ENCODE measurements at regions not wholly inside any gene's neighbourhood (a gene's known extent, or its start where the extent isn't known, plus 50 kb on each side); places are given as distances from the start of the nearest gene placed in this dataset.

GRCh38 chr7:21067216-21067615 is 280.5 kb upstream of the SP8 start:
- Histone ChIP-seq H3K4me3 (replicated peaks in 1 of 3; ENCODE audit: insufficient read depth in 1 of 3, low read depth in 1 of 3, low read length in 3 of 3) (no peak overlapping the region), H4K20me1 (replicated peaks; ENCODE audit: control insufficient read depth, extremely low read depth, insufficient read depth, low read length) (no peaks in the 10 kb centered on the region), H3K4me1 (ENCODE audit: control insufficient read depth, extremely low read depth, insufficient read depth, low read length) (no peaks in the 10 kb centered on the region), H3K9me1 (replicated peaks; ENCODE audit: control insufficient read depth, extremely low read depth, insufficient read depth, low read length) (no peaks in the 10 kb centered on the region), H3K36me3 (ENCODE audit: control insufficient read depth in 2 of 2, extremely low read depth in 1 of 2, insufficient read depth in 2 of 2, low read length in 2 of 2) (no peaks in the 10 kb centered on the region), H3K4me2 (ENCODE audit: insufficient read depth, low read length) (no peak overlapping the region), H3K9me3 (replicated peaks; ENCODE audit: control insufficient read depth, insufficient read depth, low read length) (no peaks in the 10 kb centered on the region), H3K79me2 (ENCODE audit: control insufficient read depth, insufficient read depth, low read length) (no peaks in the 10 kb centered on the region), H3K9ac (replicated peaks; ENCODE audit: extremely low read depth, insufficient read depth, low read length) (no peak overlapping the region), H3K27ac (ENCODE audit: insufficient read depth, low read depth, low read length) (no peak overlapping the region), H2AFZ (ENCODE audit: low read depth, low read length) (no peak overlapping the region), H3K27me3 (ENCODE audit: control insufficient read depth in 2 of 2, insufficient read depth in 2 of 2, low read length in 2 of 2) (no peaks in the 10 kb centered on the region)
- FAIRE-seq (no peak), DNase-seq (ENCODE audit: low read depth, low spot score) (no peak)
- no TSS peak for BruUV-seq (replicated peaks)
- dilution Hi-C loops (cut with MboI; ENCODE audit: extremely low pct_ligation_motif_present, low sequenced_read_pairs) (no loop called here), intact Hi-C loops (cut with micrococcal nuclease) (no loop called here)
- ChIA-PET CTCF (no interaction called here), POLR2A (no interaction called here)
- TF ChIP-seq MAX (IDR thresholded peaks at IDR 0.05; ENCODE audit: insufficient read depth, insufficient read length) (no peak), MYC (IDR thresholded peaks at IDR 0.05; ENCODE audit: low read depth, low read length) (no peak), GATA2 (IDR thresholded peaks at IDR 0.05; ENCODE audit: insufficient read depth, insufficient read length, low read depth, low read length) (no peak)

DNA sequence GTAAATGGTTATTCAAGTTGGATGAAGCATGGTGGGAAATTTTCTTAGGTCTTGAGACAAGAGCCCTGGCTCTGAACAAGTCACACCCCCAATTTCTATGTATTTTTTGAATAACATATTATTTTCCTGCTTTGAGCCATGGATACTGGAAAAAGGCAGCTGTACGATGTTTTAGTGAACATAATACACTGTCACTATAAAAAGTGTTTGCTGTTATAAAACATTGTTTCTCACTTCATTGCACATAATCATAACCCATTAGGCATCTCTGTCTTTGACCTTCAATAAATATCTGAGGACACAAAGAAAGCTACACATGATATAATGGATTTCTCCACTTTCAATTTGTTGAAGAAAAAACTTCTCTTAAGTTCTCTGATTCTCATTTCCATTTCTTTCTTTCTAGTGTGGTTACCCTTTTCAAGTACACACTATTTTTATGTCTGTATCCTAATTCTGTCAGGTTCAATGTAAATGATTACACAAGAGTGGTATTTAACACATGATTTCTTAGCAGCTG is 283.9 kb upstream of the SP8 start:
- no peaks in the 10 kb centered on the region for H3K27me3 ChIP-seq (ENCODE audit: control insufficient read depth in 2 of 2, insufficient read depth in 2 of 2, low read length in 2 of 2)
- no peaks in the 10 kb centered on the region for H3K4me1 ChIP-seq (ENCODE audit: control insufficient read depth, extremely low read depth, insufficient read depth, low read length)
- intact Hi-C loops (cut with micrococcal nuclease) (no loop called here), dilution Hi-C loops (cut with MboI; ENCODE audit: extremely low pct_ligation_motif_present, low sequenced_read_pairs) (no loop called here)
- H3K36me3 ChIP-seq (ENCODE audit: control insufficient read depth in 2 of 2, extremely low read depth in 1 of 2, insufficient read depth in 2 of 2, low read length in 2 of 2) = no peaks in the 10 kb centered on the region
- no peaks in the 10 kb centered on the region for H3K9me3 ChIP-seq (replicated peaks; ENCODE audit: control insufficient read depth, insufficient read depth, low read length)
- no peak overlapping the region for H3K4me3 ChIP-seq (replicated peaks in 1 of 3; ENCODE audit: insufficient read depth in 1 of 3, low read depth in 1 of 3, low read length in 3 of 3)
- no peaks in the 10 kb centered on the region for H3K79me2 ChIP-seq (ENCODE audit: control insufficient read depth, insufficient read depth, low read length)
- ChIA-PET POLR2A (no interaction called here), CTCF (interaction anchor here (2.1 kb wide), 1 partner anchor 9 kb away, joined by 6 read pairs; no protein-coding TSS in a partner anchor)
- BruUV-seq (replicated peaks) = no TSS peak
- no peak overlapping the region for H3K9ac ChIP-seq (replicated peaks; ENCODE audit: extremely low read depth, insufficient read depth, low read length)
- H3K9me1 ChIP-seq (replicated peaks; ENCODE audit: control insufficient read depth, extremely low read depth, insufficient read depth, low read length) = no peaks in the 10 kb centered on the region
- no peak overlapping the region for H2AFZ ChIP-seq (ENCODE audit: low read depth, low read length)
- DNase-seq (ENCODE audit: low read depth, low spot score) (no peak), FAIRE-seq (no peak)
- H3K27ac ChIP-seq (ENCODE audit: insufficient read depth, low read depth, low read length) = no peak overlapping the region
- H3K4me2 ChIP-seq (ENCODE audit: insufficient read depth, low read length) = no peak overlapping the region
- TF ChIP-seq EZH2 (IDR thresholded peaks at IDR 0.05; ENCODE audit: borderline replicate concordance, low read depth, low read length, severe bottlenecking) (no peak), JUN (IDR thresholded peaks at IDR 0.05; ENCODE audit: borderline replicate concordance, insufficient read depth, insufficient read length, low read depth) (no peak), MYC (IDR thresholded peaks at IDR 0.05; ENCODE audit: low read depth, low read length) (no peak)
- H4K20me1 ChIP-seq (replicated peaks; ENCODE audit: control insufficient read depth, extremely low read depth, insufficient read depth, low read length) = no peaks in the 10 kb centered on the region

Data from endothelial cell of umbilical vein (primary cell).